Retinal pigment epithelial cell (primary cell): ENCODE measurements at regions not wholly inside any gene's neighbourhood (a gene's known extent, or its start where the extent isn't known, plus 50 kb on each side); places are given as distances from the start of the nearest gene placed in this dataset.
A peak's percentile ranks its signal among the peaks of the same experiment; 100 is the strongest.

Source experiments
- DNase-seq: peaks from one replicate; pipeline ENCODE4 v3.0.0-alpha.2; 2010; ENCODE audit warnings: low read depth
- H3K4me3 ChIP-seq: 2 replicates; pipeline ENCODE4 v1.5.1; 2011; ENCODE audit warnings: mild to moderate bottlenecking, low read length, control low read depth, moderate library complexity
- CTCF ChIP-seq: conservative IDR thresholded peaks from 2 replicates; pipeline ENCODE4 v1.5.1; 2011; ENCODE audit warnings: low read depth, low read length, control low read depth, inconsistent platforms

- no peak overlapping the region for H3K4me3 ChIP-seq
- DNase-seq = no peak
- TF ChIP-seq CTCF = no peak
These were observed 665.9 kb downstream of the SQOR start for GRCh38 chr15:46300716-46301115.

- DNase-seq = no peak
- TF ChIP-seq CTCF = no peak
- H3K4me3 ChIP-seq = no peak overlapping the region
These were observed 666.5 kb downstream of the SQOR start for GRCh38 chr15:46301291-46301690.

GRCh38 chr15:46301826-46302225, 667.0 kb downstream of the SQOR start:
- no peak for TF ChIP-seq CTCF
- no peak overlapping the region for H3K4me3 ChIP-seq
- DNase-seq = no peak

GRCh38 chr15:46304321-46304720, 669.5 kb downstream of the SQOR start:
- no peak overlapping the region for H3K4me3 ChIP-seq
- peak; percentile 34 for TF ChIP-seq CTCF
- no peak for DNase-seq

- H3K4me3 ChIP-seq = no peak overlapping the region
- DNase-seq = no peak
- TF ChIP-seq CTCF = no peak
These were observed 672.9 kb downstream of the SQOR start for GRCh38 chr15:46307746-46308145.

- TF ChIP-seq CTCF = no peak
- DNase-seq = no peak
- no peak overlapping the region for H3K4me3 ChIP-seq
These were observed 675.1 kb downstream of the SQOR start for GRCh38 chr15:46309914-46310313.

- peak; percentile 6 for DNase-seq
- TF ChIP-seq CTCF = peak; percentile 91
- no peak overlapping the region for H3K4me3 ChIP-seq
These were observed 677.4 kb downstream of the SQOR start for GRCh38 chr15:46312133-46312740.
